Vagina (tissue), 2 donors: ENCODE measurements at regions not wholly inside any gene's neighbourhood (a gene's known extent, or its start where the extent isn't known, plus 50 kb on each side); places are given as distances from the start of the nearest gene placed in this dataset.

Experiments used
- POLR2A ChIP-seq, 2 donors: fragments of 450-650 bp; IDR thresholded peaks; one replicate each; pipeline ENCODE4 v1.6.1; 2017; ENCODE audit warnings: antibody characterized with exemption in 2 of 2, mild to moderate bottlenecking in 2 of 2, moderate library complexity in 2 of 2
- POLR2AphosphoS5 ChIP-seq, 2 donors: sonication (generic); formaldehyde crosslinking; IDR thresholded peaks; one replicate each; pipeline ENCODE4 v1.9.0; 2017; ENCODE audit warnings: antibody characterized with exemption in 2 of 2, mild to moderate bottlenecking in 2 of 2, low read depth in 1 of 2; ENCODE audit not compliant: insufficient read depth in 1 of 2
- TF ChIP-seq, protein P1 (sequence below), 3 experiments: fragments of 450-650 bp in 2 of 3; fragments of 200-600 bp in 1 of 3; sonication (generic) in 1 of 3; IDR thresholded peaks; one replicate each; pipeline ENCODE4 v1.5.1; 2017 to 2019; ENCODE audit warnings: antibody characterized with exemption in 3 of 3, mild to moderate bottlenecking in 2 of 3, moderate library complexity in 2 of 3

DNA sequence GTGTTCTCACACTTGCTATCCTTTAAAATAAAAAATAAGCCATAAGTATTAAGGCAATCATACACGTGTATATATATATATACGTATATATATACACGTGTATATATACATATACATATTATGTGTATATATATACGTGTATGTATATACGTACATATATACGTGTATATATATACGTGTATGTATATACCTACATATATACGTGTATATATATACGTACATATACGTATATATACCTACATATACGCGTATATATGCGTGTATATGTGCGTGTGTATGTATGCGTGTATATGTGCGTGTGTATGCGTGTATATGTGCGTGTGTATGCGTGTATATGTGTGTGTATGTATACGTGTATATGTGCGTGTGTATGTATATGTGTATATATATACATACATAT is 477.3 kb upstream of the ARRDC4 start:
- TF ChIP-seq, protein P1, sequence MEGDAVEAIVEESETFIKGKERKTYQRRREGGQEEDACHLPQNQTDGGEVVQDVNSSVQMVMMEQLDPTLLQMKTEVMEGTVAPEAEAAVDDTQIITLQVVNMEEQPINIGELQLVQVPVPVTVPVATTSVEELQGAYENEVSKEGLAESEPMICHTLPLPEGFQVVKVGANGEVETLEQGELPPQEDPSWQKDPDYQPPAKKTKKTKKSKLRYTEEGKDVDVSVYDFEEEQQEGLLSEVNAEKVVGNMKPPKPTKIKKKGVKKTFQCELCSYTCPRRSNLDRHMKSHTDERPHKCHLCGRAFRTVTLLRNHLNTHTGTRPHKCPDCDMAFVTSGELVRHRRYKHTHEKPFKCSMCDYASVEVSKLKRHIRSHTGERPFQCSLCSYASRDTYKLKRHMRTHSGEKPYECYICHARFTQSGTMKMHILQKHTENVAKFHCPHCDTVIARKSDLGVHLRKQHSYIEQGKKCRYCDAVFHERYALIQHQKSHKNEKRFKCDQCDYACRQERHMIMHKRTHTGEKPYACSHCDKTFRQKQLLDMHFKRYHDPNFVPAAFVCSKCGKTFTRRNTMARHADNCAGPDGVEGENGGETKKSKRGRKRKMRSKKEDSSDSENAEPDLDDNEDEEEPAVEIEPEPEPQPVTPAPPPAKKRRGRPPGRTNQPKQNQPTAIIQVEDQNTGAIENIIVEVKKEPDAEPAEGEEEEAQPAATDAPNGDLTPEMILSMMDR (IDR thresholded peaks at IDR 0.05) = no peak
- TF ChIP-seq POLR2A (IDR thresholded peaks at IDR 0.05) (no peak), POLR2AphosphoS5 (IDR thresholded peaks at IDR 0.05; ENCODE audit: insufficient read depth in 1 of 2, low read depth in 1 of 2) (no peak)
